Neural cell (in vitro differentiated cells): ENCODE measurements at regions not wholly inside any gene's neighbourhood (a gene's known extent, or its start where the extent isn't known, plus 50 kb on each side); places are given as distances from the start of the nearest gene placed in this dataset.

Experiments used
- H2AFZ ChIP-seq: fragments of 200-600, 300-800 bp; sonication (generic), shearing (Covaris generic); 2 replicates; pipeline ENCODE4 v1.6.0; 2014; ENCODE audit warnings: low read depth, mild to moderate bottlenecking, antibody characterized with exemption, low read length, moderate library complexity
- H3F3A ChIP-seq: fragments of 200-600 bp; shearing (Covaris generic); 2 replicates; pipeline ENCODE4 v1.6.1; 2016; ENCODE audit warnings: mild to moderate bottlenecking, moderate library complexity, mixed read lengths, antibody characterized with exemption, low read length; ENCODE audit not compliant: insufficient read depth, poor library complexity, severe bottlenecking
- H3K27ac ChIP-seq: fragments of 200-600, 300-800 bp; sonication (generic), shearing (Covaris generic); 2 replicates; pipeline ENCODE4 v1.5.1; 2014; ENCODE audit warnings: mild to moderate bottlenecking, low read length, moderate library complexity
- H3K27me3 ChIP-seq: fragments of 300-800, 200-600 bp; sonication (generic), shearing (Covaris generic); 2 replicates; pipeline ENCODE4 v1.6.0; 2014; ENCODE audit warnings: mild to moderate bottlenecking, low read depth, low read length, moderate library complexity; ENCODE audit not compliant: insufficient read depth
- H3K36me3 ChIP-seq: fragments of 300-800, 200-600 bp; sonication (generic), shearing (Covaris generic); 2 replicates; pipeline ENCODE4 v1.5.1; 2014; ENCODE audit warnings: mild to moderate bottlenecking, antibody characterized with exemption, low read length, moderate library complexity; ENCODE audit not compliant: insufficient read depth
- H3K4me2 ChIP-seq: fragments of 300-800, 200-600 bp; sonication (generic), shearing (Covaris generic); 2 replicates; pipeline ENCODE4 v1.6.0; 2014; ENCODE audit warnings: mild to moderate bottlenecking, low read length
- H3K4me3 ChIP-seq: fragments of 300-800, 200-600 bp; sonication (generic), shearing (Covaris generic); 2 replicates; pipeline ENCODE4 v1.5.1; 2014; ENCODE audit warnings: mild to moderate bottlenecking, low read length, moderate library complexity
- H3K79me2 ChIP-seq: fragments of 200-600 bp; shearing (Covaris generic); replicated peaks from 2 replicates; pipeline ENCODE4 v1.6.0; 2014; ENCODE audit warnings: mild to moderate bottlenecking, low read length, moderate library complexity; ENCODE audit not compliant: insufficient read depth
- H3K9ac ChIP-seq: fragments of 300-800, 200-600 bp; sonication (generic), shearing (Covaris generic); 2 replicates; pipeline ENCODE4 v1.6.1; 2016; ENCODE audit warnings: mild to moderate bottlenecking, low read length, mixed read lengths
- H3K9me2 ChIP-seq: fragments of 200-600 bp; shearing (Covaris generic); 2 replicates; pipeline ENCODE4 v1.6.1; 2016; ENCODE audit warnings: mild to moderate bottlenecking, low read length, mixed read lengths; ENCODE audit not compliant: insufficient read depth
- H3K9me3 ChIP-seq: fragments of 200-600, 300-800 bp; sonication (generic), shearing (Covaris generic); 2 replicates; pipeline ENCODE4 v1.6.1; 2016; ENCODE audit warnings: mild to moderate bottlenecking, mixed run types, low read length, moderate library complexity, mixed read lengths
- H4K20me1 ChIP-seq: fragments of 200-600 bp; shearing (Covaris generic); 2 replicates; pipeline ENCODE4 v1.6.1; 2016; ENCODE audit warnings: mild to moderate bottlenecking, mixed run types; ENCODE audit not compliant: insufficient read depth
- EP300 ChIP-seq: fragments of 450-650 bp; conservative IDR thresholded peaks from 2 replicates; pipeline ENCODE4 v1.6.1; 2014; ENCODE audit warnings: antibody characterized with exemption, mild to moderate bottlenecking, moderate library complexity; ENCODE audit not compliant: poor library complexity, severe bottlenecking
- EZH2 ChIP-seq: fragments of 200-600, 300-800 bp; shearing (Covaris generic), sonication (generic); IDR thresholded peaks from 2 replicates; pipeline ENCODE4 v1.6.1; 2014; ENCODE audit warnings: antibody characterized with exemption, low read length, borderline replicate concordance, mild to moderate bottlenecking; ENCODE audit not compliant: insufficient read depth, poor library complexity, severe bottlenecking
- MXI1 ChIP-seq: fragments of 450-650 bp; conservative IDR thresholded peaks from 2 replicates; pipeline ENCODE4 v1.6.1; 2014; ENCODE audit warnings: antibody characterized with exemption, mild to moderate bottlenecking; ENCODE audit not compliant: poor library complexity, severe bottlenecking
- POLR2AphosphoS5 ChIP-seq: IDR thresholded peaks from 2 replicates; pipeline ENCODE4 v1.6.1; 2012
- RAD21 ChIP-seq: fragments of 450-650 bp; conservative IDR thresholded peaks from 2 replicates; pipeline ENCODE4 v1.6.1; 2014; ENCODE audit warnings: antibody characterized with exemption, mild to moderate bottlenecking, moderate library complexity
- SMC3 ChIP-seq: fragments of 450-650 bp; conservative IDR thresholded peaks from 2 replicates; pipeline ENCODE4 v1.6.1; 2014; ENCODE audit warnings: antibody characterized with exemption, mild to moderate bottlenecking, moderate library complexity; ENCODE audit not compliant: poor library complexity
- TAF1 ChIP-seq: IDR thresholded peaks from 2 replicates; pipeline ENCODE4 v1.6.1; 2012; ENCODE audit warnings: low read depth
- TF ChIP-seq, protein P1 (sequence below): IDR thresholded peaks from 2 replicates; pipeline ENCODE4 v1.6.1; 2012; ENCODE audit warnings: borderline replicate concordance
- TF ChIP-seq, protein P2 (sequence below): fragments of 450-650 bp; IDR thresholded peaks from 2 replicates; pipeline ENCODE4 v1.5.1; 2014; ENCODE audit warnings: antibody characterized with exemption, mild to moderate bottlenecking, moderate library complexity; ENCODE audit not compliant: poor library complexity, severe bottlenecking

DNA sequence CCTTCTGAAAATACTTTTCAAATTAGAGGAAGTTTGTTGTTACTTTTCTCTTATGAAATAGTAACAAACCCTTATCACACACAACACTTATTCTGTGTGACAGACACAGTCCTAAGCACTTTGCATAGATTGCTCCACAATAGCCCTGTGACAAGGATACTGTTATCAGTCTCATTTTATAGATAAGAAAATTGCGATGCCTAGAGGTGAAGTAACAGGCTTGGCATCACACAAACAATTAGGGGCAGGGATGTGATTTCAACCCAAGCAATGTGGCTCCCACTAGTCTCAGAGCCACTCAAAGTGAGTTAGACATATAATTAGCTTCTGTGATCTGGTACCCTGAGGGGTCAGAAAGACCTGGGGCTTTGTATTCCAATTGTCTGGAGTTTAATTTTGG is 339.9 kb downstream of the FBXO8 start:
- Histone ChIP-seq H3K27ac (no peak overlapping the region), H3K9ac (no peak overlapping the region), H3K9me2 (no peaks in the 10 kb centered on the region), H2AFZ (no peak overlapping the region), H3K4me3 (no peak overlapping the region), H3F3A (no peaks in the 10 kb centered on the region), H3K79me2 (no peaks in the 10 kb centered on the region), H4K20me1 (no peaks in the 10 kb centered on the region), H3K4me2 (no peak overlapping the region), H3K36me3 (no peaks in the 10 kb centered on the region), H3K9me3 (no peaks in the 10 kb centered on the region), H3K27me3 (no peaks in the 10 kb centered on the region)
- TF ChIP-seq, protein P1, sequence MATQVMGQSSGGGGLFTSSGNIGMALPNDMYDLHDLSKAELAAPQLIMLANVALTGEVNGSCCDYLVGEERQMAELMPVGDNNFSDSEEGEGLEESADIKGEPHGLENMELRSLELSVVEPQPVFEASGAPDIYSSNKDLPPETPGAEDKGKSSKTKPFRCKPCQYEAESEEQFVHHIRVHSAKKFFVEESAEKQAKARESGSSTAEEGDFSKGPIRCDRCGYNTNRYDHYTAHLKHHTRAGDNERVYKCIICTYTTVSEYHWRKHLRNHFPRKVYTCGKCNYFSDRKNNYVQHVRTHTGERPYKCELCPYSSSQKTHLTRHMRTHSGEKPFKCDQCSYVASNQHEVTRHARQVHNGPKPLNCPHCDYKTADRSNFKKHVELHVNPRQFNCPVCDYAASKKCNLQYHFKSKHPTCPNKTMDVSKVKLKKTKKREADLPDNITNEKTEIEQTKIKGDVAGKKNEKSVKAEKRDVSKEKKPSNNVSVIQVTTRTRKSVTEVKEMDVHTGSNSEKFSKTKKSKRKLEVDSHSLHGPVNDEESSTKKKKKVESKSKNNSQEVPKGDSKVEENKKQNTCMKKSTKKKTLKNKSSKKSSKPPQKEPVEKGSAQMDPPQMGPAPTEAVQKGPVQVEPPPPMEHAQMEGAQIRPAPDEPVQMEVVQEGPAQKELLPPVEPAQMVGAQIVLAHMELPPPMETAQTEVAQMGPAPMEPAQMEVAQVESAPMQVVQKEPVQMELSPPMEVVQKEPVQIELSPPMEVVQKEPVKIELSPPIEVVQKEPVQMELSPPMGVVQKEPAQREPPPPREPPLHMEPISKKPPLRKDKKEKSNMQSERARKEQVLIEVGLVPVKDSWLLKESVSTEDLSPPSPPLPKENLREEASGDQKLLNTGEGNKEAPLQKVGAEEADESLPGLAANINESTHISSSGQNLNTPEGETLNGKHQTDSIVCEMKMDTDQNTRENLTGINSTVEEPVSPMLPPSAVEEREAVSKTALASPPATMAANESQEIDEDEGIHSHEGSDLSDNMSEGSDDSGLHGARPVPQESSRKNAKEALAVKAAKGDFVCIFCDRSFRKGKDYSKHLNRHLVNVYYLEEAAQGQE, result no peak
- TF ChIP-seq TAF1 (no peak), POLR2AphosphoS5 (no peak), EZH2 (no peak), MXI1 (no peak), SMC3 (no peak), RAD21 (no peak), EP300 (no peak)
- TF ChIP-seq, protein P2, sequence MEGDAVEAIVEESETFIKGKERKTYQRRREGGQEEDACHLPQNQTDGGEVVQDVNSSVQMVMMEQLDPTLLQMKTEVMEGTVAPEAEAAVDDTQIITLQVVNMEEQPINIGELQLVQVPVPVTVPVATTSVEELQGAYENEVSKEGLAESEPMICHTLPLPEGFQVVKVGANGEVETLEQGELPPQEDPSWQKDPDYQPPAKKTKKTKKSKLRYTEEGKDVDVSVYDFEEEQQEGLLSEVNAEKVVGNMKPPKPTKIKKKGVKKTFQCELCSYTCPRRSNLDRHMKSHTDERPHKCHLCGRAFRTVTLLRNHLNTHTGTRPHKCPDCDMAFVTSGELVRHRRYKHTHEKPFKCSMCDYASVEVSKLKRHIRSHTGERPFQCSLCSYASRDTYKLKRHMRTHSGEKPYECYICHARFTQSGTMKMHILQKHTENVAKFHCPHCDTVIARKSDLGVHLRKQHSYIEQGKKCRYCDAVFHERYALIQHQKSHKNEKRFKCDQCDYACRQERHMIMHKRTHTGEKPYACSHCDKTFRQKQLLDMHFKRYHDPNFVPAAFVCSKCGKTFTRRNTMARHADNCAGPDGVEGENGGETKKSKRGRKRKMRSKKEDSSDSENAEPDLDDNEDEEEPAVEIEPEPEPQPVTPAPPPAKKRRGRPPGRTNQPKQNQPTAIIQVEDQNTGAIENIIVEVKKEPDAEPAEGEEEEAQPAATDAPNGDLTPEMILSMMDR, result no peak

DNA sequence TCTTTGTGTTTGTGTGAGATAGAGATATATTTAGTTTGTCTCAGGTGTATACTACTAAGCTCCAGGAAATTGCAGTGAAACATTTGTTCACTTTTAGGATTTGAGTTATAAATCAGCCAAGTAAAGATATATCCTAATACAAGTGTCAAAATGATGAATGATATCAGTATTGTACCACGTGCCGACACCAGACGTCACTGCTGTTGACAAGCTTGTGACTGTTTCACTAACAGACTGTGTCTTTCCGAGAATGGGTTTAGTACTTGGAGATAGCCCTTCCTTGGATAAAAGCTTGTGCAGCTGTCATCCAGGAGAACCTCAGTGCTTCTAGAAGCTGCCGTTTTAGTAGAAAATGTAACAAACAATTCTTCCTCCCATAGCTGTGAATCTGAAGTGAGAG is 343.3 kb downstream of the FBXO8 start:
- TF ChIP-seq, protein P1, result peak; percentile 19
- TF ChIP-seq, protein P2, result no peak
- TF ChIP-seq EP300 (peak; percentile 82), POLR2AphosphoS5 (no peak)
- Histone ChIP-seq H4K20me1 (no peaks in the 10 kb centered on the region), H3K4me3 (peak overlapping the region; percentile 1), H3K36me3 (no peaks in the 10 kb centered on the region), H3K27me3 (no peaks in the 10 kb centered on the region), H3K9me3 (no peaks in the 10 kb centered on the region), H3F3A (no peaks in the 10 kb centered on the region), H3K4me2 (peak overlapping the region; percentile 7), H3K9ac (no peak overlapping the region), H3K27ac (no peak overlapping the region), H3K9me2 (no peaks in the 10 kb centered on the region), H2AFZ (no peak overlapping the region), H3K79me2 (no peaks in the 10 kb centered on the region)
